Osteocyte (in vitro differentiated cells): ENCODE measurements at regions not wholly inside any gene's neighbourhood (a gene's known extent, or its start where the extent isn't known, plus 50 kb on each side); places are given as distances from the start of the nearest gene placed in this dataset.

Experiments
- DNase-seq: peaks from one replicate; pipeline ENCODE4 v3.0.0; 2021; ENCODE audit warnings: mixed read lengths; ENCODE audit not compliant: unreplicated experiment; ENCODE audit errors: extremely low spot score
- H3K27ac Mint-ChIP-seq: one replicate; pipeline ENCODE4 v1.8.0; 2021; ENCODE audit warnings: mild to moderate bottlenecking, mixed read lengths; ENCODE audit not compliant: unreplicated experiment
- H3K27me3 Mint-ChIP-seq: one replicate; pipeline ENCODE4 v1.8.0; 2021; ENCODE audit warnings: mixed read lengths; ENCODE audit not compliant: unreplicated experiment
- H3K36me3 Mint-ChIP-seq: one replicate; pipeline ENCODE4 v1.8.0; 2021; ENCODE audit warnings: mixed read lengths; ENCODE audit not compliant: unreplicated experiment
- H3K4me1 Mint-ChIP-seq: one replicate; pipeline ENCODE4 v1.8.0; 2021; ENCODE audit warnings: mixed read lengths; ENCODE audit not compliant: unreplicated experiment
- H3K4me3 Mint-ChIP-seq: one replicate; pipeline ENCODE4 v1.8.0; 2021; ENCODE audit warnings: mild to moderate bottlenecking, moderate library complexity, mixed read lengths; ENCODE audit not compliant: unreplicated experiment
- H3K9me3 Mint-ChIP-seq: one replicate; pipeline ENCODE4 v1.8.0; 2021; ENCODE audit warnings: mixed read lengths; ENCODE audit not compliant: unreplicated experiment
- TF ChIP-seq, protein P1 (sequence below): fragments of 200-600 bp; sonication (generic); IDR thresholded peaks from 2 replicates; pipeline ENCODE4 v1.5.0; 2021; ENCODE audit warnings: antibody characterized with exemption, mild to moderate bottlenecking, moderate library complexity

DNA sequence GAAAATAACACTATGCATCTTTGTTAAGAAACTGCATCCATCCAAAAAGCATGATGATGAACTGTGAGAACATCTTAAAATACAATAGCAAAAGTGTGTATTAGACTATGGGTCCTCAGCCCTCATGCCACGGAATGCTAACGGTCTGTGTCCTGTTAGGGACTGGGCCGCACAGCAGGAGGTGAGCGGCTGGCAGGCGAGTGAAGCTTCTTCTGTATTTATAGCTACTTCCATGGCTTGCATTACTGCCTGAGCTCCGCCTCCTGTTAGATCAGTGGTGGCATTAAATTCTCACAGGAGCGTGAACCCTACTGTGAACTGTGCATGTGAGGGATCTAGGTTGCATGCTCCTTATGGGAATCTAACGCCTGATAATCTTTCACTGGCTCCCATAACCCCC lies 129.8 kb downstream of the NXNL2 start:
- no peak overlapping the region for H3K4me3 Mint-ChIP-seq
- H3K27me3 Mint-ChIP-seq: peaks cover 4% of the 10 kb centered on the region
- no peak overlapping the region for H3K27ac Mint-ChIP-seq
- DNase-seq: no peak
- H3K4me1 Mint-ChIP-seq: no peaks in the 10 kb centered on the region
- H3K9me3 Mint-ChIP-seq: no peaks in the 10 kb centered on the region
- TF ChIP-seq, protein P1, sequence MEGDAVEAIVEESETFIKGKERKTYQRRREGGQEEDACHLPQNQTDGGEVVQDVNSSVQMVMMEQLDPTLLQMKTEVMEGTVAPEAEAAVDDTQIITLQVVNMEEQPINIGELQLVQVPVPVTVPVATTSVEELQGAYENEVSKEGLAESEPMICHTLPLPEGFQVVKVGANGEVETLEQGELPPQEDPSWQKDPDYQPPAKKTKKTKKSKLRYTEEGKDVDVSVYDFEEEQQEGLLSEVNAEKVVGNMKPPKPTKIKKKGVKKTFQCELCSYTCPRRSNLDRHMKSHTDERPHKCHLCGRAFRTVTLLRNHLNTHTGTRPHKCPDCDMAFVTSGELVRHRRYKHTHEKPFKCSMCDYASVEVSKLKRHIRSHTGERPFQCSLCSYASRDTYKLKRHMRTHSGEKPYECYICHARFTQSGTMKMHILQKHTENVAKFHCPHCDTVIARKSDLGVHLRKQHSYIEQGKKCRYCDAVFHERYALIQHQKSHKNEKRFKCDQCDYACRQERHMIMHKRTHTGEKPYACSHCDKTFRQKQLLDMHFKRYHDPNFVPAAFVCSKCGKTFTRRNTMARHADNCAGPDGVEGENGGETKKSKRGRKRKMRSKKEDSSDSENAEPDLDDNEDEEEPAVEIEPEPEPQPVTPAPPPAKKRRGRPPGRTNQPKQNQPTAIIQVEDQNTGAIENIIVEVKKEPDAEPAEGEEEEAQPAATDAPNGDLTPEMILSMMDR: no peak
- H3K36me3 Mint-ChIP-seq: no peaks in the 10 kb centered on the region

DNA sequence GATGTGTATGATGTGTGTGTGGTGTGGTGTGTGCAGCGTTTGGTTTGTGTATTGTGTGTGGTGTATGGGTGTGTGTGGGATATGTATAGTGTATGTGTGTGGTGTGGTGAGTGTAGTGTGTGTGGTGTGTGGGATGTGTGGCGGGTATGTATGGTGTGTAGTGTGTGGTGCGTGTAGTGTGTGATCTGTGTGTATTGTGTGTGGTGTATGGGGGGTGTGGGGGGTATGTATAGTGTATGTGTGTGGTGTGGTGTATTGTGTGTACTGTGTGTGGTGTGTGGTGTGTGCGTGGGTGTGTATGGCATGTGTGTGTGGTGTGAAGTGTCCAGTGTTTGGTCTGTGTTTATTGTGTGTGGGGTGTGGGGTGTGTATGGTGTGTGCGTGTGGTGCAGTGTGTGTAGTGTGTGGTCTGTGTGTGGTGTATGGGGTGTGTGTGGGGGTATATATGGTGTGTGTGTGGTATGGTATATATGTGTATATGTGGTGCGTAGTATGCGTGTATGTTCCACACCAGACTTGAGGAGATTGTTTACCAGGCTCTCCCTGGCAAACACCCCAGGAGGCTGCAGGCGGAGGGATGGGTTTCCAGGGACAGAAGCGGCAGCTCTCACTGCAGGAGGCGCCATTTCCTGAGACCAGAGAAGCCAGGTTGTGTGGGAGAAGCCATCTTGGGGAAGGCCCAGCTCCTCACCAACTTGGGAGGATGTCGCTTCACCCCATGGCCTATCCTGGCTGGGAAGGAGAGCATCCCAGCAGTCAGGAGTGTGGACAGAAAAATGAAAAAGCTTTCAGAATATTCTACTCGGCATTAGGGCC lies 138.1 kb downstream of the NXNL2 start:
- Mint-ChIP-seq H3K4me3 (no peak overlapping the region), H3K27me3 (peaks cover 3% of the 10 kb centered on the region), H3K9me3 (peaks cover 4% of the 10 kb centered on the region), H3K27ac (no peak overlapping the region), H3K36me3 (no peaks in the 10 kb centered on the region), H3K4me1 (no peaks in the 10 kb centered on the region)
- TF ChIP-seq, protein P1: no peak
- DNase-seq: no peak

DNA sequence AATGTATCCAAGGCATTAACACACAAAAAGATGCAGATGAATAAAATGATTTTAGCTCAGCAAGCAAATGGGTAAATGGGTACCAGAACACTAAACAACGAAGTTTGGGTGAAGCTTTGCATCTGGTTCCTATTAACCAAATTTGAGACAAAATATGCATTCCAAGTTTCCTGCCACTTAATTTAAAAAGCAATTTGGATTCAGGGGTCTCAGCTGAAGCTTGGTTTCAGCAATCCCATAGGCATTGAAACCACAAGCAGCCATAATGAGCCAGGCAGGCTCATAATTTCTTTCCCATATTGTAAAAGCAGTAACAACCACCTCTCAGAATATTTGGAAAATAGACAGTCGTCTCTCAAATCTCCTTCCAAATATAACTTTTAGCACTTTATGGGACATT lies 138.9 kb downstream of the NXNL2 start:
- TF ChIP-seq, protein P1: no peak
- no peak for DNase-seq
- Mint-ChIP-seq H3K27me3 (peaks cover 3% of the 10 kb centered on the region), H3K36me3 (no peaks in the 10 kb centered on the region), H3K27ac (no peak overlapping the region), H3K4me3 (no peak overlapping the region), H3K9me3 (peaks cover 4% of the 10 kb centered on the region), H3K4me1 (no peaks in the 10 kb centered on the region)

DNA sequence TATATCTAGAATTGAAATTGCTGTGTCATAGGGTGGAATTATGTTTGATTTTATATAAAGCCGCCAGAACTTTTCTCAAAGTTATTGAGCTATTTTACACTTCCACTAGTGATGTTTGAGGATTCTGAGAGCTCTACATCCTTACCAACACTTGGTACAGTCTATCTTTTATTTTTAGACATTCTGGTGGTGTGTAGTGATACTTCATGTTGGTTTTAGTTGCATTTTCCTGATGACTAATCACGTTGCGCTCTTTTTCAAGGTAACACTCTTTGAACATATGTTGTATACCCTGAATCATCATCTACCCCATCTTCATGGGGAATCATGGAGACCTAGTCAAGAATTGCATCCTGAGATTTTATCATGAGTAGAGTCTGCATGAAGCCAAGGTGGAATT lies 141.7 kb downstream of the NXNL2 start:
- no peaks in the 10 kb centered on the region for H3K36me3 Mint-ChIP-seq
- H3K27me3 Mint-ChIP-seq: peaks cover 3% of the 10 kb centered on the region
- no peak overlapping the region for H3K27ac Mint-ChIP-seq
- TF ChIP-seq, protein P1: no peak
- no peaks in the 10 kb centered on the region for H3K4me1 Mint-ChIP-seq
- DNase-seq: no peak
- H3K4me3 Mint-ChIP-seq: no peak overlapping the region
- H3K9me3 Mint-ChIP-seq: peaks cover 4% of the 10 kb centered on the region

DNA sequence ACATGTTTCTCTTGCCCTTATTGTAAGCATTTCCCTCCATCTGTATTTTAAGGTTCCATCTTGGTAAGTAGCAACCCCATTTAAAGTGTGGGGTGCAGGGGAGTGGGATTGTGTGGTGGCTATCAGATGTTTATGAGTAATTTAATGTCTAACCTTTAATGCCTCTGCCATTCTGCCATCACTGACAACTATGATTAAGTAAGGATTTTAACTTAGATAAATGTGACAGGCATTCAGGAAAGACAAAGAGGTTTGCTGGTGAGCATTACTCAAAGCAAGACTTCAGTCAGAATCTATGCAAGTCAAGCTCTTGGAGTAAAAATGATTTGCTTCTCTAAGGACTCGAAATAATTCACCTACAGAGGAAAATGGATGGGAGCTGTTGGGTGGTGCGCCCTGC lies 143.0 kb downstream of the NXNL2 start:
- Mint-ChIP-seq H3K9me3 (peaks cover 4% of the 10 kb centered on the region), H3K4me1 (no peaks in the 10 kb centered on the region), H3K27me3 (peaks cover 3% of the 10 kb centered on the region), H3K36me3 (no peaks in the 10 kb centered on the region), H3K27ac (no peak overlapping the region), H3K4me3 (no peak overlapping the region)
- TF ChIP-seq, protein P1: no peak
- no peak for DNase-seq
